GM12873 (cell line): ENCODE measurements at regions not wholly inside any gene's neighbourhood (a gene's known extent, or its start where the extent isn't known, plus 50 kb on each side); places are given as distances from the start of the nearest gene placed in this dataset.

Experiments used
- CTCF ChIP-seq: IDR thresholded peaks from 2 replicates; pipeline ENCODE4 v1.5.1; 2012; ENCODE audit warnings: low read depth, mild to moderate bottlenecking, moderate library complexity, low read length, control low read depth; ENCODE audit not compliant: insufficient read depth; ENCODE audit errors: missing control alignments

- no peak for TF ChIP-seq CTCF
Measured at GRCh38 chr13:40484101-40484800, 182.2 kb downstream of the FOXO1 start.

GRCh38 chr13:40484974-40485373 lies 181.5 kb downstream of the FOXO1 start:
- TF ChIP-seq CTCF, result no peak

DNA sequence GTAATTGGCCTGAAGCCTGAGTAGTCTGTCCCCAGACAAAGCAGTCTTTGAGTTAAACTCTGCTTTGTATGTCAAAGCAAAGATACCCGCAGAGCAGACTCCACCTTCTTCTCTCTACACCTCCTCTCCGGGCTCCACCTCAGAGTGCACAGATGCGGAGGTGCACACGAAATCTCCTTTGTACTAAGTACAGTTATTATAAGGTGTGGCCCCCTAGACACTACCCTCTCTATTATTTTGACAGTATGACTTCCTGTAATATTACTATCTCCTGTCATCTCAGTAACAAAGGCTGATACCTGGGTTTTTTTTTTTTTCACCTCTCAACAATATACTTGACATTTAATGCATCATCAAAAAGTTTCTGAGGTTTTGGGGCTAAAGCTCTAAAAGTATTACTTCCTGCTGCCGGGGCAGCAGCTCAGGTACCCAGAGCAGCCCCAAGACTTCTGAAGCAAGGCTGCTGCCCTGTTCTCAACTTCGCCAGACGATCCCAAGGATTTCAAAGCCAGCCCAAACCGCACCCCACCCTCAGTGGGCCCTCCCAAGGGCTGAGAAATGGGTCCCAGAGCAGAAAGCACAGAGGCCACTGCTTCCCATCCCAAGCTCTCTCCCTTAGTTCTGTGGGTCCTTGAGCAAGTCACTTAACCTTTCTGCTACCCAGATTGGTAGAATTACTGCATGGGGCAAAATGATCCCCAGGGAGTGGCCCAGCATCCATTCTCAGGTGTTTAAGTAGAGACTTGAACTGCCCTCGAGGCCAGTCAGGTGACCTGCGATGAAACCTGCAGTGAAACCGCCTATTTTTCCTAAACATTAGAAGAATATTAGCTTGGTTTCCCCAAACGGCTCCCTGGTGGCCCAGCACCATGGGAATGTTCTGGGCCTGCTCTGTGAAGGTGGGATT lies 180.6 kb downstream of the FOXO1 start:
- no peak for TF ChIP-seq CTCF

GRCh38 chr13:40486518-40487163 lies 179.8 kb downstream of the FOXO1 start:
- no peak for TF ChIP-seq CTCF

GRCh38 chr13:40488869-40489391 lies 177.5 kb downstream of the FOXO1 start:
- no peak for TF ChIP-seq CTCF

DNA sequence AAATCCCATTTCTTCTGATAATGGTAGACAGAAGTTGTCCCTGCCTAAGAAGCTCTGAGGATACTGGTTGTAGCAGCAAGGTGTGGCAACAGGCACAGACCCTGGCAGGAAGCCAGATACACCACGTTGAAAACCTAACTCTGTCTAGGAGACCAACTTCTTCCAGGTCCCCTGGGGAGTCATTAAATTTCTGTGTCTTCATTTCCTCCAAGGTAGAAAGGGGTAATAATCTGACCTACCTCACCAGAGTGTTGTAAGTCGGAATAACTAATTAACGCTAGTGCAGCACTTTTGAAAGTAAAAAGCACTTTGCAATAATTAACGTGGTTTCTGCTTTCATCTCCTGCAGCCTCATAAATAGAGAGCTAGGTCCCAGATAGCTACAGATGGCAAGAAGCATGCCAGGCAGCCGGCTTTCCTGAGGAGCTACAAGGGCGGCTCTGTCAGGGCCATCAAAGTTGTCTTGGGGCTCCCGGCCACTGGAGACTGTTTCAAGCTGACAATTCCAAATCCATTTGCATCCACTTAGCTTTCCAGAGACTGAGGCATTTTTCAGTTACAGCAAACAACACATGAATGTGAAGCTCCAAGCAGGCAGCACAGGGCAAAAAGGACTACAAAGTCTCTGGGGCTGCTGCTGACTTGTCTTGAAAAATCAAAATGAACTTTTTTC lies 176.2 kb downstream of the FOXO1 start:
- no peak for TF ChIP-seq CTCF
